GM19395 (cell line): ENCODE measurements at regions not wholly inside any gene's neighbourhood (a gene's known extent, or its start where the extent isn't known, plus 50 kb on each side); places are given as distances from the start of the nearest gene placed in this dataset.

Experiments used
- ATAC-seq: cut with Tn5 transposase; IDR thresholded peaks from one replicate; pipeline ENCODE4 v1.9.1; 2021; ENCODE audit warnings: mild to moderate bottlenecking, moderate library complexity; ENCODE audit not compliant: unreplicated experiment

DNA sequence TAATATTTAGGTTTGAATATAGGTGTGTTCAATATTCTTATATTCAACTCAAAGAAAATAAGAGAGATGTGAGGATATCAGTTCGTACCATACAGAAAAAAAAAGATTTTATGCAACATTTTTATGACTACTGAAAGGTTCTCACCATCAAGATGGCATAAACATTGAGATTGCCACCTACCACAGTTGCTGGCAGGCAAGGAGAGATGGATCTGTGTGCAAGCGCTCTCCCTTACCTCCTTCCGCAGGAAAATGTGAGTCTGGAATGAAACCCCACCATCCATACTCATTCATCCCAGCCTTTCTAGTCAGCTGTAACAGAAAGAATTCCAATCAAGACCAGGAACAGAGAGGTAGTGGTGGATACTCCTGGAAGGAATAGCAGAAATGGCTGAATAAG lies 376.9 kb downstream of the PPP3CA start:
- no peak for ATAC-seq

DNA sequence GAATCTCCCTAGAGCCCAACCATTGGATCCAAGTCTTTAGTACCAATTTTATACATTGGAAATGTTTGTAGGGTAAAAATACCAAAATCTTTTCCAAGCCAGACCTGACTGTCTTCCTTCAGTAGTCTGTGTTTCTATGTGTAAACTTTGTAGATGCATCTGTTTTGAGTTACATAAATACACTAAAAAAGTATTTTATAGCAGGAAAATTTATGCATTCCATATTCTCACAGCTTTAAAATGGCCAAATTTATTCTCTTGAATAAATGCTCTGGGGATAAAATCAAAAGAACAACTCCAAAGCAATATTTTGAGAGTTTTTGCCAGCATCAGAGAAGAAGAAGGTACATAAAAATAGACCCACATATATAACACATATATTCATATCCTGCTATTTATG lies 377.4 kb downstream of the PPP3CA start:
- no peak for ATAC-seq

DNA sequence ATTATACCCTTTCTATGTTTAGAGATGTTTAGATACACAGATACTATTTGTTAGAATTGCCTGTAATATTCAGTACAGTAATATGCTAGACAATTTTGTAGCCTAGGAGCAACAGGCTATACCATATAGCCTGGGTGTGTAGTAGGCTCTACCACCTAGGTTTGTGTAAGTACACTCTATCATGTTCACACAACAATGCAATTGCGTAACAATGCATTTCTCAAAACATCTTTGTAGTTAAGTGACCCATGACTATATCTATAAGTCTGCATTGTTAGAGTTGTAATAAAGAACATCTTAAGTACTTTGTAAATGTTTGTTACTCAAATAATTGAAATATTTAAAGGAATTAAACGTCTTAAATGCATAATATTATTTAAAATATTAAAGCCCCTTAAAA lies 379.3 kb downstream of the PPP3CA start:
- no peak for ATAC-seq

GRCh38 chr4:100963627-100964026 lies 383.7 kb downstream of the PPP3CA start:
- no peak for ATAC-seq

DNA sequence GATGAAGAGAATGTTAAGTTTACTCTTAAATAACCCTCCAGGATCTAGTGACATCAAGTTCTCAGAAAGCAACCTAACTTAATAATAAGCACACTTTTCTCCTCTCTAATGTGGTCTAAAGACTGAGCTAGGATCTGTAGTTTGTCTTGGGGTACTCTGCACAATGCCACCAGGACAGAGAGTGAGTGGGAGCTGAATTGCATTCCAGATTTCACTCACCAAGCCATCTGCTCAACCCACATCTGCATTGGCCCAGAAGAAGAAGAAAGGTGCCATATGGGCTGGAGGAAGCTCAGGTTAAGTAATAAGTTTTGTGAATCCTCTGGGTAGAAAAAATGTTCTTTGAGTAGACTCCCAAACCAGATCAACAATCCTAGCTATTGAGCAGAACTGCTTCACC lies 384.6 kb downstream of the PPP3CA start:
- ATAC-seq: peak; percentile 84

DNA sequence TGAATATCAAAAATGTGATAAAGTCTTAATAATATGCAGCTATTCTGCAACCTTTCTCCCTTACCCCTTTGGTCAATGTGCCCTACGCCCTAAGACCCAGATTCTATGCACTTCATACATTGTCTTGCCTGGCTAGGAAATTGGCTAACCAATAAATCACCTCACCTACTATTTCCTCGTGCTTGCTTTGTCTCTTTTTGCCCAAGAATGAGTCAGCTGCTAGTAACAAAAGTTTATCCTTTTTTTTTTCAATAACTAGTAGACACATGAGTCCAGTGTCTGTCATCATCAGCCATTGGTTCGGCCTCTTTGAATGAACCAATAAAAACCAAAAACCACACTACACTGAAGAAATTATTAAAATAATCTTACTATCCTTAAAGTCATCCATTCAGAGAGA lies 387.1 kb downstream of the PPP3CA start:
- no peak for ATAC-seq

DNA sequence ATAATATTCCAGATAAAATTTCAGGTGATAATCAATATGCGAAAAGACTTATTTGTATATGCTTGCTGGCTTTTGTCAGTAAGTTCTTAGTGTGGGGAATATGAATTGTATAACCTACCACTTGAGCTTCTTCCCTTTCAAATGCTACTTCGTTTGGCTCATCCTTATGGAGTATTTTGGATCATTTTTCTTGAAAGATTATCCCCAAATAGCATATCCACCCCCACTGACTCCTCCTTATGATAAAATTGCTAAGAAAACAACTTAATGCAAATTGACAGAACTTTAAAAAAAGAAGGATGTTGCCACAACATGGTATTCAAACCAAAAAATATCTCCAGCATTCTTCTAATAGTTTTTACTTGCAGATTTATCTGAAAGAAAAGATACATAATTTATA lies 393.3 kb downstream of the PPP3CA start:
- no peak for ATAC-seq

- no peak for ATAC-seq
Measured at GRCh38 chr4:100953616-100954015, 393.7 kb downstream of the PPP3CA start.

DNA sequence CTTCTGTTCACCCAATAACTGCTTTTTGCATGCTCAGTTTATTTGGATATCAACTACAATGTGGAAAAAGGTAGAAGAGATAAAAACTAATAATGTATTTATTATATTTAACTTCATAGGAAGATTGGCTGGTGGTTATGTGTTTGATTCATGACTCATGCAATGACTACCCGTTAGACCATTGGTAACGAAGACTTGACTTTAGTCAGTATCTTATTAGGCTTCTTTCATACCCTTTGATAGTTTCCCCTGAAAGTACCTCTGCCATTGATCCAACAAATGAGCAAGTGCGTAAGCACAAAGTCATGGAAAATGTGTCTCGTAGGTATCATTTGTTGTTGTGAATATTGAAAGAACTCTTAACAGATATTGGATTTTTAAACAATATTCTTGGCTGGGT lies 394.7 kb downstream of the PPP3CA start:
- no peak for ATAC-seq

DNA sequence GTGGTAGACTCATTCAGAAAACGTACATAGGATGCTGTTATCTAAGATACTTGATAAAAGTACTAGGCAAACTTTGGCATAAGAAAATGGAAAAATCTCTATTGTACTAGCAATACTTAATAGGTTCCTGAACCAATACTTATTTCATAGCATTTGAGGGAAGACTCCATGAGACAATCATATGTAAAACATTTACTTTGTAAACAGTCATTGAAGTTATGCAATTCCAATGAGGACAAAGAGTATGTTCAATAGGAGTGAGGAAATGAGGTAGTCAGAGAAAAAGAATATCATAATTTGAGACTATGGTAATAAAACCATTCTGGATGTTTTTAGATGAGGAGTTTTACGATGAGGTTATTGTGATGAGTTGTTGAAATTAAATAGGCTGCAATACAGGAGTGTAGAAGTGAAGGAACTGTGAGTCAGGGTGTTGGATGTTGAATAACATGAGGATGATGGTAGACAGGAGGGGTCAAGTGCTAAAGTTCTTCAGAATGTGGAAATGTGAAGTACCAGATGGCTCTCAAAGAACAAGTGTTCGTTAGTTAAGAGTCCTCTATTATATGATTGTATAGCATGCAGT lies 397.9 kb downstream of the PPP3CA start:
- no peak for ATAC-seq

DNA sequence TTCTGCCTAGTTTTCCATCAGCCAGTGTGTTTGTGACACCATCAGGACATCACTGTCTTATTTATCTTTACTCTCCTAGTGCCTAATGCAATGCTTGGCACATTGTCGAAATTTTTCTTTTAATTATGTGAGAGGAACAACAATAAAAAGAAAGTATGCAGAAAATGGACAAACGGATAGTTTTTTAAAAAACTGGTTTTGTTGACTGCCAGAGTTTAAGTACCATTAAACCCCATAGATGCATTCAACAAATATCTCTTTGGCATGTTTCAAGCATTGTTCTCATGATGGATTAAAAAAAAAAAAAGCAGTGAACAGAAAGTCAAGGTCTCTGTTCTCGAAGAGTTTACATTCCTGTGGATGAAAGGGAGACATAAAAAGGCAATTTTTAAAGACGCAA lies 398.4 kb downstream of the PPP3CA start:
- ATAC-seq: no peak

- ATAC-seq: no peak
Measured at GRCh38 chr4:100945789-100946188, 401.5 kb downstream of the PPP3CA start.

GRCh38 chr4:100938698-100939097 lies 408.6 kb downstream of the PPP3CA start:
- ATAC-seq: no peak

GRCh38 chr4:100936661-100937375 lies 410.5 kb downstream of the PPP3CA start:
- ATAC-seq: no peak

DNA sequence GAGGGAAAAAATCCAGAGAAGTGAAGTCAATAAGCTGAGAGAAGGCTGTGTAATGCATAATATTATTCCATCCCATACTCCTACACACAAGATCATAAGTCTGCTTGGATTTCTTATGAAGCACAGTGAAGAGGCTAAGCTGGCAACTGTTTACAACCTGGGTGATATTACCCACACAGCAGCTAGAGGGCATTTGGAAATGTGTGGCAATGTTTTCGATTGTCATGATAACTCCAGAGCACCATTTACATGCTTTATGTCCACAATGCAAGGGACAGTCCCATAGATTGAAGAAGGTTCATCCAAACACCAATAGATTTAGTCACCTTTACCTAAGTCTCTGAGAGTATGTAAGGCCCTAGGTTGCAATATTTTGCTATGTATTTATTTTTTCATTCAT lies 412.2 kb downstream of the PPP3CA start:
- no peak for ATAC-seq

- no peak for ATAC-seq
Measured at GRCh38 chr4:100933628-100934027, 413.7 kb downstream of the PPP3CA start.

DNA sequence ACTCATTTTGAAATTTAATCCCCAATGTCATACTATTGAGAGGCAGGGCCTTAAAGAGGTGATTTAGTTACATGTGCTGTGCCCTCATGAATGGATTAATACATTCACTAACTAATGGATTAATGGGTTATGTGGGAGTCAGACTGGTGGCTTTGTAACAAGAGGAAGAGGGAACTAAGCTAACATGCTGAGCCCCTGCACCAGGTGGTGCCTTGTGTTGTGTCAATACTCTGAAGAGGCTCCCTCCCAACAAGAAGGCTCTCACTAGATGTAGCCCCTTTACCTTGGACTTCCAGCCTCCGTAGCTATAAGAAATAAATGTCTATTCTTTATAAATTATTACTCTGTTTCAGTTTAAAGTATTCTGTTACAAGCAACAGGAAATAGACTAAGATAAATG lies 411.9 kb upstream of the EMCN start:
- no peak for ATAC-seq

GRCh38 chr4:100929135-100929534 lies 411.3 kb upstream of the EMCN start:
- ATAC-seq: no peak

GRCh38 chr4:100926039-100926717 lies 408.4 kb upstream of the EMCN start:
- ATAC-seq: peak; percentile 77

GRCh38 chr4:100913685-100914084 lies 395.9 kb upstream of the EMCN start:
- no peak for ATAC-seq

DNA sequence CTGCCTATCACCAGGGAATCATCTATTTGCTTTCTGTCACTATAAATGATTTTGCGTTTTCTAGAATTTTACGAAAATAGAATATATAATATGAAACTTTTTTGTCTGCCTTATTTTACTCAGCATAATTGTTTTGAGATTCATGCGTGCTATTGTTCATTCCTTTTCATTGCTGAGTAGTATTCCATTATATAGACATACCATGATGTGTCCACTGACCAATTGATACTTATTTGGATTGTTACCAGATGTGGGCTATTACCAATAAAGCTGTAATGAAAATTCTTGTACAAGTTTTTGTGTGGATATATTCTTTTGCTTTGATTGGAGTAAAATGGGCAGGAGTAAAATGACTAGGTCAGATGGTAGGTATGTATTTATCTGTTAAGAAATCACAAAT lies 390.7 kb upstream of the EMCN start:
- ATAC-seq: no peak
